GM19468 (cell line): ENCODE measurements at regions not wholly inside any gene's neighbourhood (a gene's known extent, or its start where the extent isn't known, plus 50 kb on each side); places are given as distances from the start of the nearest gene placed in this dataset.

Experiments used
- ATAC-seq: cut with Tn5 transposase; IDR thresholded peaks from one replicate; pipeline ENCODE4 v1.9.1; 2021; ENCODE audit warnings: mild to moderate bottlenecking, moderate library complexity, moderate number of reproducible peaks; ENCODE audit not compliant: unreplicated experiment; ENCODE audit errors: extremely low read depth

DNA sequence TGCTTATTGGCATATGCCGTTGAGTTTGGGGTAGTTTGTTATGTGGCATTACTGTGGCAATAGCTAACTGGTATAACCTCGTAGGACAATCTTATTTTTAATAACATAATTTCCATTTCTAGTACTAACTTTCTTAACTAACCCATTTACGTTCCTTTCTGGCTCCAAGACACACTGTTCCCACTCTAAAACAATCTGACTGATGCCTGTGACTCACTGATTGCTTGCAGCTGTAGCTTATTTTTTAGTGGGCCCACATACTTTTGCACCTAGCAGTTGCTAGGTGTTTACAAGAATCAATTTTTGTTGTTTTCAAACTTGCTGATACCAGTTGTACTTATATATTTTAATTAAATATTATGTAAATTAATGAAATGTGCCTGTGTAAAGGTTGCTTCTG, 52.2 kb downstream of the FAT3 start:
- no peak for ATAC-seq

DNA sequence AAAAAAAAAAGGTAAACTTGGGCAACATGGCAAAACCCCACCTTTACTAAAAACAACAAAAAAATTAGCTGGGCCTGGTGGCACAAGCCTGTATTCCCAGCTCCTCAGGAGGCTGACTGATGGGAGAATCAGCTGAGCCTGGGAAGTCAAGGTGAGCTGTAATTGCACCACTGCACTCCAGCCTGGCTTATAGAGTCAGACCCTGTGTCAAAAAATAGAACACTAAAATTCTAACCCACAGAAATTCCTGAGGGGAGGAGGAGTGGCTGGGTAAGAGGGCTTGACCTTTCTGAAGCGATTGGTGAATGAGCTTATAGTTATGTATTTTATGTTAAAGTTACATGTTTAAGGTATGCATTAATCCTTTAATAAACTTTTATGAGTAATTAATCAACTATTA, 53.3 kb downstream of the FAT3 start:
- ATAC-seq: no peak

DNA sequence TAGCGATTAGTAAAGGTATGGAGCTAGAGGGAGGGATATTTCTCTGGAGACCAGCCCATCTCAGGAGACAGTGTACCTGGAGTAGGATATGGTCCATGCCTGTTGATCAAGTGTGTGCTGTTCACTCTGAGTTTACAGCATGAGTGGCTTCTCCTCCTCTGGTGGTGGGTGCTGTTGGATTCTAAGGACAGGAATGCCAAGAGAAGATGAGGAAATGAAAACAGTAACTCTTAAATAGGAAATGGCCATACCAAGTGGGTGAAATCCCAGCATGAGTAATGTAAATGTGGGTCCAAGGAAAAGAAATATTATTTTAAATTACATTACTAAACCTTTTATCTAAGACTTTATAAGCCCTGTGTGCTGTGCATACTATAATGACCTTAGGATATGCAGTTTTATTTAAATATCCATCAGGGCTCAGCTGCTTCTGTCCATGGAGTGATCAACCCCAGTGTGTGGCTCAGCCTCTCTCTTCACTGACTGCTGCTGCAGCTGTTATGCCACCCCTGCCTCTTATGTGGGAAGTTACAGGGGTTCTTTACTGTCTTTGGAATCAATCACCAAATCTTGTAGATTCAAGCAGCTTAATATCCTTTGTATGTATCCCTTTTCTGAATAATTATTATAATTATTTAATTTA, 54.3 kb downstream of the FAT3 start:
- ATAC-seq: no peak

DNA sequence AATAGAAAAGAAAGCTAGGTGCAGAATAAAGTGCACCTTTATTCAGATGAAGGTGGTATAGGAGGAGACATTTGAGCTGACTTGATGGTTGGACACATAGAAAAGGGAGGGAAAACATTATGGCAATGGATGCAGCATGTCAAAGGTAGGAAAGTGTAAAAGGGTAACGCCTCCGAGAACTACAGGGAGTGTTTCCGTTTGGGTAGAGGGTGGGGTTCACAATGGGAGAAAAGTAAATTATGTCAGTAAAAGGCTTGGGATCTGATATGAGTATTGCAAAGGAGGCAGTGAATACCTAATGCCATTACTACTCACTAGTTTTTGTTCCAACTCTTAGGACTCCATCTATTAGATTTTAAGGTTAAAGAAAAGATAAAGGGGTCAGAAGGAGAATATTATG, 59.5 kb downstream of the FAT3 start:
- ATAC-seq: no peak

DNA sequence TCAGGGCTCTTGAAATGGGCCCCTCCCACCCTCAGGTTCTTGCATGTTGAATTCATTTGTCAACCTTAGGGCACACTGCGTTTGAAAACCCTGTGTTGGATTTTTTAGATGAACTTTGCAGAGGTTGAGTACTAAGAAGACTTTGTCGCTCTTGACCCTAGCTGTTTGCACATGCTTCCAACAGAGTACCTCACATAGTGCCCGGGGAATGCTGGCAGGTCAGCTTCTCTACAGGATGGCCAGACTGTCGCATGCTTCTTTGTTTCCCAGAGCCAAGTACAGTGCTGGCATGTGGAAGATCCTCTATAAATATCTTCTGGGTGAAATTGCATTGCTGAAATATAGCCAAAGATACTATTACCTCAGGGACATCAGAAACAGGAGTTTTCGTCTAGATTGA, 59.9 kb downstream of the FAT3 start:
- ATAC-seq: no peak

DNA sequence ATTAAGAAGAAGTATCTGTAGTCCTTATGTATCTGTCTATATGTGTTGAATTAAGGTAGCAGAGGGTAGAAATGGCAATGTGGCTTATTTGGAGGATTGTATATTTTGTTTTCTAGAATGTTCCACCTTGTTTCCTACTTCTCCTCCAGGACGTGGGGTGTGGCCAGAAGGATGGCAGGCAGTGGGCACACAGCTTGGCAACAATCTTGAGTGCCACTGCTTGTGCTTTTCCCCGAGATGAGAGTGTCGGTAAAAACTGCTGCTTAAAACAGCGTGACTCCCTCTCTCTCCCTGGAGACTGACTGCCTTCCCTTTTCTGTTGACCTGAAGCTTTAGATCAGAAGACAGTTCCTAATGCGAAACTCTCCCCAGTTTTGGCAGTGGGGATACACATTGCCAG, 61.2 kb downstream of the FAT3 start:
- ATAC-seq: no peak

DNA sequence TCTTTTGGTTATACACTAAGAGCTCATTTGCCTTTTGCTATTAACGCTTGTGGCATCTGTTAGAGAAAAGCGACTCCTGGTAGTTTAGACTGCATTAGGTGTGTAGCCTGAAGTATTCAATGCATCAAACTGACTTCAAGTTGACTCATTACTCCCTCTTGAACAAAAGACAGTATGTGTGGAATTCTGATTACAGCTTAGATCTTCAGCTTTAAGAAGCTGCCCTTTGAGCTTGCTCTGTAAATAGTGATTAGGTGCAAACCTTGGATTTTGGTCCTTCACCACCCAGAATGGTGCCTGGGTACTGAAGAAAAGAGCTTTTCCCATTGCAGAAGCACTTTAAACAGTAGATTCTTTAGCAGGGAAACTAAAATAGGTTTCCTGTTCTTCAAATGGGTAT, 62.1 kb downstream of the FAT3 start:
- no peak for ATAC-seq

DNA sequence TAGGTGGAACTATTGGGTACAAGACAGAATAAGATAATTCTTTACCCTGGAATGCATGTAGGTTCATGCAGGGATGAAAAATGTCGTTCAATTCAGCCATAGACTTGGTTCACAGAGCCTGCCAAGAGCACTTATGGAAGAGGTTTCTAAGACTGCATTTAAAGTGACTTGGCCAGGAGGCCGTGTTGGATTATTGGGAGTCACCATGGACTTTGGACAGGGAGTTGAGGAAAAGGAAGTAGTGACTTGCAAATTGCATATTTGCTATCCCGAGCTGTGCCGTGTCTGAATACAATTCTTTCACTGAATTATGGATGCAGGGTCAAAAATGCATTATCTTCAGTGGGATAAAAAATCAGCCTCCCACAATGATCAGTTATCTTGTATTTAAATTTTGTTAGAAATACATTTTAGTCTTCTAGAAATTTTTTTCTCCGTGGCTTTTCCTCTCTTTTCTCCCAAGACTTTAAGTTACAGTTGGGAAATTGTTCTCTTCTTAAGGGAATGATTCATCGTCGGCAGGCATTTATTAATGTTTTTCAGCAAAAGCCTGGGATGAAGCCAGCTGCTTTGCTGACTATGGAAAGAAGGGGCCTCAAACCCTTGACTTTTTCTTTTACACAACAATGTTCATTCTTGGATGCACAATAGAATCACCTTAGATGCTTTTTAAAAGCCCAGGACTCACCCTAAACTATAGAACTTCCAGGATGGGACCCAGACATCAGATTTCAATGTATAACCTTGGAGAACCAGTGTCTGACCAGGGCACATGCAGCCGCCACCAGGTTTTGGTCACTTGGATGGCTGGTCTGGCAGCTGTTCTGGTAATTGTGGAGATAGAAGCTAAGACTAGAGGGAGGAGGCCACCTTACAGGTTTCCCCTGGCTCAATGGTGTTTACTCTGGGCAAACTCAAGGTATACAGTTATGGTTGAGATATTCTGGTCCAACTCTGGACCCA, 70.8 kb downstream of the FAT3 start:
- no peak for ATAC-seq

DNA sequence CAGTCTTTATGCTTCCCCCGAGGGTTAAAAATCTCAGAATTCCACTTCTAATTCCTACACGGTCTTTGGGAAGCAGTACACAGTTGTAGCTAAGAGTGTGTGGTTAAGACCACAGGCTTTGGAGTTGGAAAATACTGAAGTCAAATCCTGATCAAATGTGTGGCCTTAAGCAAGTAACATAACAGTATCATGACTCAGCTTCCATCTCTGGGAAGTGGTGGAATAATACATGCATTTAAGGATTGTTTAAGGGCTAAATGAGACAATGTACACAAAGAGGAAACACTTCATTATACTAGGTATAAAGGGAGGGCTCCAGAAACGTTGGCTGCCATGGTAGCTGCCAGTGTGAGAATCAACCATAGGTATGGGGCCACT, 71.5 kb downstream of the FAT3 start:
- ATAC-seq: no peak

DNA sequence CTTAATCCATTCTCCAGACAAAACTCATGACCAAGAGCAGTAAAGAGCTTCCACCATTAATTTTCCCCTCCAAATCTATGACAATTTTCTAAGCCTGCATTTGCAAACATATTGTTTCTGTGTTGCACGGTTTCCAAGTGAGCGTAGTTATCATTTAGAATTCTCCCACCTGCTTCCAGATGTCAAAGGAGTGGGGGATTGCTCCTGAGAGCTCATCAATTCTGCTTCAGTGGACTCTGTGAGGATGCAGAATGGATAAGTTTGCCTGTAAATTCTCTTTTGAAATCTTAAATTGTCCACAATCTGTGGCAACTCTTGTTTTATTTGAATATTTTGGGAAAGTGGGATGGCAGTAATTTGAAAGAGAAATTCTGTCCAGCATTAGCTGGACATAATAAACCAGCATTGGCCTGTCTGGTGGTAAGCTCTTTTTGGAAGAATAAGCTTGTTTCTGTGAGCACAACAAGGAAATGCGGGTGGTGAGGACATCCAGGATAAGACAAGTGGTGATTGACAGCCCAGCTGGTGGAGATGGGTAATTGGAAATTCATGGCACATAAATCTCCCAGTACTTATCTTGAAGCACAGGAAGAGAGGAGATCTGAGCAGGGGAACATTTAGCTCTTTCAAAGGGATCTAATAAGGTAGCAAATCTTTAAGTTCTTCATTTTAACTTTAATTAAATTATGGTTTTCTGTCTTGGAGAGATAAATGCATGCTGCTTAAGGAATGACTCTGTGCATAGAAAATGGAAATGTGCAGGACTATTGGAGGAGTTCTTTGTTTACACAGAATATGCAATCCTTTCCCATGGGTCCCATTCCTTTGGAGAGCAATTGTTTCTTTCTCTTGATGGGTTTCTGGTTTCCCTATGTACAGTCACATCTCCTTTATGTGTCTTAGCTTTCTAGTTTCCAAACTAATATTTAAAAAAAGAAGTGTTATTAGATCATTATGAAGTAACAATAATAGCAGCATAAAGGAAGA, 73.2 kb downstream of the FAT3 start:
- no peak for ATAC-seq

DNA sequence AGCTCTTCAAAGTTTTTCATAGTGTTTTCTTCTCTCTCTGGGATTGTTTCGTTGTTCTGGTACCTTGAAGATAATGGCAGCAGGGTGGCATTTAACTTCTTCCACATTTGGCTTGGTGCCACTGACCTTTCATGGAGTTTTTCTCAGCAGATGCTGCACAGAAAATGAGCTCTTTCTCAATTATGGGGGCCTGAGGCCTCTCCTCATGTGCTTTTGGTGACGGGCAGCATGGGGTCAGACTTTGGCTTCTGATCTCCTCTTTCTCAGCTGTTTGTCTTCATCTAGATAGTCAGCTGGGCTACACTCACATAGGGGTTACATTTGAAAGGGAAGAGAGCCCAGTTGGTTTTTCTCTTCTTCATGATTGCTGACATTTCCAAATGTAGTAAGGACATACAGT, 76.3 kb downstream of the FAT3 start:
- no peak for ATAC-seq

DNA sequence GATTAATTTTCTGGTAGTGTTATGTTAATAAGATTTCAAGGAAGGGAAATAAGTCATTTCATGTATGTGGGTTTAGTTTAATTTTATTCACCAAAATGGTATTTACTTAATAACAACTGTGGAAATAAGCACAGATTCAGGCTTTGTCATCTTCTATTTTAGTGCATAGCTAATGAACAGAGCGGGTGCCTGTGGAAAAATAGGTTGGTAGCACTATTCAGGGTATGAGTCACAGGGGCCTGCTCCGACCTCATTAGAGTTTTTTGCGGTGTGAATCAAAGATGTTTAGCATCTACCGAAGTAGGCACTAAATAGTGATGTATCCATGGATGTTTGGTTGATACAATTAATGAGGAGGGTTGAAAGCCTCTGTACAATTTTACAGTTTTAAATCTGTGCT, 78.2 kb downstream of the FAT3 start:
- no peak for ATAC-seq

DNA sequence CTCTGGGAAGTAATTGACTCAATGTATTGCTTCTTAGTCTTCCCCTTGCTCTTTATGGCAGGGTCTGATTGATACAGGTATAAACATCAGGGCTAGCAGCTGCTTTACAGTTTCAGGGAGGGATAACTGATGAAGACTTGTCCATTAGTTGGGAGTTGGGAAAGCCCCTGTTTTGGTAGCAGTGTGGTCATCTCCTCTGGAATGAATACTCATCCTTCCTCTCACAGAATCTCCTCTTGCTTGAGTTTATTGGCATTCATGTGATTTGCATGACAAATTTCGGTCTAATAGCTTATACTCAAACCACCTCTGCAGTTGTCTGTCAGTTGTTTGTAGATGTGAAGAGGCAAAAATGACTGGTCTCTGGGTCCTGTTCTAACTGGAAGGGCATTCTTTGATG, 79.7 kb downstream of the FAT3 start:
- ATAC-seq: no peak

DNA sequence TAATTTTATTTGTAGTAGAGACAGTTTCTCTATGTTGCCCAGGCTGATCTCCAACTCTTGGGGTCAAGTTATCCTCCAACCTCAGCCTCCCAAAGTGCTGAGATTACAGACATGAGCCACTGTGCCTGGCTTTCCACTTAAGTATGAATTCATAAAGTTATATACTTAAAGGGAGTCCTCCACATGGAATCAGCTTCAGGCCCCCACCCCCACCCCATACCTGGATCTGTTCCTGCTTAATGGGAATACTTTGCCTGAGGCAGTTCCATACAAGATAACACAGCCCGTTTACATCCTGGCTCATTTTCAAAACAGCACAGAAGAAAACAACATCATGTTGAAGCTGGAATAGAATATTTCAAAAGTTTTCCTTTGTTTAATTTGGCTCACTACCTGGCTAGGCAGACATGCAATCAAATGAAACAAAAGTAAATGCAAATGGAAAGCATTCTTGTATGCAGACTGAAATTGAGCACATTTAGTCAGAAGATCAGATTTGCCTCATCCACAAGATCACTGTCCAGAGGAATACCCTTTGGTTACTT, 82.4 kb downstream of the FAT3 start:
- ATAC-seq: no peak

DNA sequence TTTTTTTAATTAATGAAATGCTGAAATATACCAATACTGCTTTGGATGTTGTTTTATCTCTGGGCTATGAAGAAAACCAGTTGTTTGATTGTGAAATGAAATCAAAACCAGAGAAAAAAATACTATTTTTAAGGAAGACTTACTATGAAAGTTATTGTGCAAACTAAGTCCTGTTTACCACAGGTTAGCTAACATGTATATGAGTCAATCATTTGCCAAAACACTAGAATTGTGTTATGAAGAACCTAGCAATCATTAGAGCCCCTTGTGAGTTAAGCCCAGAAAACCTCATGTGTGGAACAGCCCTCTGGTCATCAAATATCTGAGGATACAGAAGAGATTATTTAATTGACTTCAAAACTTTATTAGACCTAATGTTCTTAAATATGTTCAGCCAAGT, 83.7 kb downstream of the FAT3 start:
- ATAC-seq: no peak

DNA sequence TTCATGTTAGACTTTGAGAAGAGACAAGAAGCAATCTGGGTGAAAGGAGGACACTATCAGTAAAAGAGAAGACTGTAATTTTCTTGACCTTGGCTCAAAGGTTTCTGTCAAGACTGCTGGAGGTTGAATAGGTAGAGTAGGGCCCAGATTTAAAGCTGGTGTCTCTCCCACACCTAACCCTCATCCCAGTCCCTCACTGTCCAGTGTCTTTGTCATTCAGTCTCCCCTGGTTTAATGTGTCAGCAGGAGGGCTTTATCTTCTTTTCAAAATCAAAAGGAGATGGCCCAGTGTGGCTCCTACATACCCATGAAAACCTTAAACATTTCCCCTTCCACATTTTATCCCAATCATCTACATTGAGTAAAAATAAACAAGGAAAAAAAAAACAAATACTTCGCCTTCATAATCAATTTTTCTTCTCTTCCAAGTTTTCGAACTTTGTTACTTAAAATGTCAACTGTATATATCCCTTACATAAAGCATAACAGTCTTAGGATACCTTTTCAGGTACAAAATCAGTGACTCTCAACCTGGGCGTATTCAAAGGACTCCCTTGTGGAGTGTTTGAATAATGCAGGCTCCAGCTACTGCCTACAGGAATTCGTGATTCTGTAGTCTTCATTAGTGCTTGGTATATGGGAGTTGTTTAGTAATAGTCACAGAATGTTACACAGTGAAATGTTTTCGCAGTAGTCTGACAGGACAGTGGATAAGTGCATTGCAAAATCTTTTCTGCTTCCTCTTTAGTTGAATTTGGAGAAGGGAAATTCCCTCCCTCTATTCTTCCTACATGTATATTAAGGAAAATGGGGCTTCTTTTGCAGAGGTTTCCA, 87.2 kb downstream of the FAT3 start:
- ATAC-seq: no peak

DNA sequence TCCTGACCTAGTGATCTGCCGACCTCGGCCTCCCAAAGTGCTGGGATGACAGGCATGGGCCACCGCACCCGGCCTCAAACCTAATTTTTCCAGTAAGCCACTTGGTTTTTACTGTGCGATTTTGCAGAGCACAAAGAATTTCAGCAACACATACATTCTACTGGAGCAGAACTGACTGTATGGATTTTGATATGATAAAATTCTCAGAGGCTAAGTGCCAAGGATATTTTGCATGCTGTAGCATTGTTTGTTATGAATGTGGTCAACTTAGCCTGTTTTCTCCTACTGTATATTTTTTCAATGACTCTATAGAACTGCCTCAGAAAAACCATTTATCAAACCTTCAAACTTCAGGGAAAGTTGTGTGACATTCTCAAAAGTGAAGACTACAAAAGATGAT, 89.2 kb downstream of the FAT3 start:
- ATAC-seq: no peak

DNA sequence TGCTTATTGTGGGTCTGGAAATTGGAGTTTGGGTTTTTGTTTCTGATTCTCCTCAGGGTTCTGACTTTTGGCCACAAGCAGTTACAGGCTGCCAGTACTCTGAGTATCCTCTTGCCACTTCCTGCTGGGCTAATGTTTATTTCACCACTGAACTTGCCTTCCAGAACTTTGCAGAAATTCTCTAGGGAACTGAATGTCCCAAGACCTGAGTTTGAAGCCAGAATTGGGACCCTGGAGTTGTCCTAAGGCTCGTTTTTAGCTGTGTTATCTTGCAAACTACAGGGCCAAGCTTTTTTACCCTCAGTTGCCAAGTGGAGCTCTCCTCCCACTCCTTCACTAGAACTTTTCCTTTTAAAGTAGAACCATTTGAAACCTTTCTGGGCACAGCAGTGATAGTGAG, 89.9 kb downstream of the FAT3 start:
- no peak for ATAC-seq

DNA sequence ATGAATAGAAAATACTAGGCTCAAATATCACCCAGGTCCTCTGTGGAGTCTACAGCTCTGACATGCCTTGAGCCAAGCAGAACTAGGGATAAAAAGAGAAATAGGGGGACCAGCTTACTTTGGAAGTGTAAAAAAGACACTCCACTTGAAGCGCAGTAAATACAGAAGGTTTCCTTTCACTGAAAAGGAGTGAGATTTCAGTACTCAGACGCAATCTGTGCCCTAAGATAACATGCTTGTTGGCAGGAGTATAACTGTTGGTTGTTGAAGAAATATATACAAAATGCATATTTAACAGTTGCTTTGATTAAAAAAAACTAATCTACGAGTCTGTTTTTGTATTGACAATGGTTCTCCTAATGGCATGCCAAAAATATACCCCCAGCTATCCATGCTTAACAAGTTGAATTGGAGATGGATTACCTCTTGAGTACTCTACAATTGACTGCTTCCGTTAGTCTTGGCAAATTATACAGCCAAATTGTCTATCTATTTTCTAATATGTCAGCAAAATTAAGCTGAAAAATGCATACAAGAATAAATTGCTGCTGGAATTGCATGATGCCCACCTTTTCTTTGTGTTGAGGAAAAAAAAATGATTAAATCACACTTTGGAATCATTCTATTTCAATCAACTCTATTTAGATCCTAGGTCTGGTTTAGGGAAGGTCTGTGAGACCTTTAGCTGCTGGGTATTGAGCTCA, 91.6 kb downstream of the FAT3 start:
- no peak for ATAC-seq
